GM12878 (cell line): ENCODE measurements at regions not wholly inside any gene's neighbourhood (a gene's known extent, or its start where the extent isn't known, plus 50 kb on each side); places are given as distances from the start of the nearest gene placed in this dataset.

Source experiments
- ATAC-seq: fragments of 200-7000 bp; cut with Tn5 transposase; 3 replicates; pipeline ENCODE4 v1.9.1; 2020; ENCODE audit warnings: mild to moderate bottlenecking, moderate library complexity
- BruUV-seq: library from RNA; stranded (reverse); fragments of 400-500 nt; replicated peaks from 2 replicates; lab custom pipeline; 2021; lab: Mats Ljungman, UMichigan
- CTCF ChIA-PET: fragments of 300-600 bp; sonication (Branson Sonifier 250); formaldehyde crosslinking; extraction: SDS; loops from one replicate; lab custom pipeline; 2021; ENCODE audit warnings: inconsistent platforms; lab: Yijun Ruan, JAX
- POLR2A ChIA-PET: fragments of 350-600 bp; formaldehyde crosslinking; extraction: SDS; loops from one replicate; lab custom pipeline; 2021; ENCODE audit warnings: inconsistent platforms; lab: Charles Lee
- RAD21 ChIA-PET: fragments of 300-600 bp; sonication (Branson Sonifier 250); formaldehyde crosslinking; loops from one replicate; lab custom pipeline; 2023; ENCODE audit warnings: antibody characterized with exemption; ENCODE audit not compliant: unreplicated experiment; lab: Charles Lee
- SMC1A ChIA-PET: fragments of 300-600 bp; sonication (Branson Sonifier 250); formaldehyde crosslinking; loops from one replicate; lab custom pipeline; 2023; ENCODE audit not compliant: unreplicated experiment, uncharacterized antibody; lab: Charles Lee
- DNase-seq: peaks from one replicate; pipeline ENCODE4 v3.0.0-alpha.2; 2011; ENCODE audit warnings: low read depth, low spot score
- FAIRE-seq: peaks from 3 replicates; lab custom pipeline; 2011; peaks lifted over from hg19 to GRCh38; lab: Jason Lieb, UNC
- H2AFZ ChIP-seq: 2 replicates; pipeline ENCODE4 v1.6.0; 2011; ENCODE audit warnings: low read depth, low read length, control low read depth; ENCODE audit not compliant: control insufficient read depth
- H3K27ac ChIP-seq: 2 replicates; pipeline ENCODE4 v1.5.1; 2011; ENCODE audit warnings: control low read depth; ENCODE audit not compliant: control insufficient read depth, insufficient read depth
- H3K27me3 ChIP-seq, 2 experiments: replicated peaks in 1 of 2; 2 replicates each; pipeline versions ENCODE4 v1.6.0 to v1.6.1; 2011; ENCODE audit warnings: low read length in 1 of 2; ENCODE audit not compliant: control insufficient read depth in 2 of 2, insufficient read depth in 2 of 2
- H3K36me3 ChIP-seq, 2 experiments: 2 replicates each; pipeline ENCODE4 v1.5.1; 2011; ENCODE audit warnings: low read length in 1 of 2; ENCODE audit not compliant: control insufficient read depth in 2 of 2, insufficient read depth in 2 of 2
- H3K4me1 ChIP-seq: 2 replicates; pipeline ENCODE4 v1.6.1; 2011; ENCODE audit warnings: mild to moderate bottlenecking, low read length, moderate library complexity, mixed read lengths; ENCODE audit not compliant: control insufficient read depth, insufficient read depth
- H3K4me2 ChIP-seq: 2 replicates; pipeline ENCODE4 v1.6.0; 2011; ENCODE audit warnings: control low read depth; ENCODE audit not compliant: control insufficient read depth, insufficient read depth
- H3K4me3 ChIP-seq: fragments of 200-600 bp; sonication (generic); 2 replicates; pipeline ENCODE4 v1.5.1; 2016
- H3K79me2 ChIP-seq: 2 replicates; pipeline ENCODE4 v1.6.0; 2011; ENCODE audit warnings: low read length; ENCODE audit not compliant: control insufficient read depth, insufficient read depth
- H3K9ac ChIP-seq: 2 replicates; pipeline ENCODE4 v1.8.0; 2011; ENCODE audit warnings: low read length, control low read depth, mixed read lengths; ENCODE audit not compliant: control insufficient read depth, insufficient read depth
- H3K9me3 ChIP-seq: replicated peaks from 3 replicates; pipeline ENCODE4 v1.5.1; 2011; ENCODE audit warnings: mild to moderate bottlenecking, low read length; ENCODE audit not compliant: control insufficient read depth, insufficient read depth
- H4K20me1 ChIP-seq: 2 replicates; pipeline ENCODE4 v1.6.0; 2011; ENCODE audit not compliant: control insufficient read depth, insufficient read depth
- DPF2 ChIP-seq: fragments of 450-650 bp; IDR thresholded peaks from 2 replicates; pipeline ENCODE4 v1.6.1; 2017; ENCODE audit warnings: mild to moderate bottlenecking
- EED ChIP-seq: sonication (generic); IDR thresholded peaks from 2 replicates; pipeline ENCODE4 v1.6.1; 2016; ENCODE audit warnings: antibody characterized with exemption, low read depth
- IRF5 ChIP-seq: fragments of 450-650 bp; IDR thresholded peaks from 2 replicates; pipeline ENCODE4 v1.6.1; 2017; ENCODE audit warnings: borderline replicate concordance
- LARP7 ChIP-seq: fragments of 450-650 bp; IDR thresholded peaks from 2 replicates; pipeline ENCODE4 v1.6.1; 2017; ENCODE audit warnings: mild to moderate bottlenecking
- MTA2 ChIP-seq: fragments of 450-650 bp; IDR thresholded peaks from 2 replicates; pipeline ENCODE4 v1.6.1; 2016; ENCODE audit warnings: low read depth, mild to moderate bottlenecking, moderate library complexity
- SP1 ChIP-seq: IDR thresholded peaks from one replicate; pipeline ENCODE4 v1.6.1; 2011; ENCODE audit warnings: low read depth, low read length
- SRF ChIP-seq, 2 experiments: IDR thresholded peaks; 2 replicates each; pipeline ENCODE4 v1.6.1; 2011; ENCODE audit warnings: low read depth in 2 of 2, low read length in 2 of 2, mild to moderate bottlenecking in 1 of 2, moderate library complexity in 1 of 2
- ZBTB40 ChIP-seq: fragments of 450-650 bp; IDR thresholded peaks from 2 replicates; pipeline ENCODE4 v1.6.1; 2016; ENCODE audit warnings: mild to moderate bottlenecking, moderate library complexity, borderline replicate concordance
- ZSCAN29 ChIP-seq: fragments of 450-650 bp; IDR thresholded peaks from 2 replicates; pipeline ENCODE4 v1.6.1; 2017; ENCODE audit warnings: mild to moderate bottlenecking, moderate library complexity
- WGBS: methylation state at CpG from one replicate; pipeline ENCODE4 v1.1.6; 2016; ENCODE audit warnings: low lambda C conversion rate; ENCODE audit not compliant: insufficient replicate concordance, insufficient coverage; ENCODE audit errors: missing lambda C conversion rate; 5-methylcytosine and 5-hydroxymethylcytosine counted together
- in situ Hi-C: fragments of 300-500 bp; cut with MboI; formaldehyde crosslinking; loops from 9 replicates; pipeline ENCODE4 v1.14.3; 2018; ENCODE audit warnings: mixed read lengths
- intact Hi-C: fragments of 100-400 bp; cut with micrococcal nuclease; formaldehyde crosslinking; loops from one replicate; pipeline ENCODE4 v1.14.2; 2022; ENCODE audit not compliant: unreplicated experiment
- TF ChIP-seq, protein P1 (sequence below): fragments of 450-650 bp; IDR thresholded peaks from 2 replicates; pipeline ENCODE4 v1.6.1; 2017; ENCODE audit warnings: antibody characterized with exemption, mild to moderate bottlenecking, moderate library complexity

DNA sequence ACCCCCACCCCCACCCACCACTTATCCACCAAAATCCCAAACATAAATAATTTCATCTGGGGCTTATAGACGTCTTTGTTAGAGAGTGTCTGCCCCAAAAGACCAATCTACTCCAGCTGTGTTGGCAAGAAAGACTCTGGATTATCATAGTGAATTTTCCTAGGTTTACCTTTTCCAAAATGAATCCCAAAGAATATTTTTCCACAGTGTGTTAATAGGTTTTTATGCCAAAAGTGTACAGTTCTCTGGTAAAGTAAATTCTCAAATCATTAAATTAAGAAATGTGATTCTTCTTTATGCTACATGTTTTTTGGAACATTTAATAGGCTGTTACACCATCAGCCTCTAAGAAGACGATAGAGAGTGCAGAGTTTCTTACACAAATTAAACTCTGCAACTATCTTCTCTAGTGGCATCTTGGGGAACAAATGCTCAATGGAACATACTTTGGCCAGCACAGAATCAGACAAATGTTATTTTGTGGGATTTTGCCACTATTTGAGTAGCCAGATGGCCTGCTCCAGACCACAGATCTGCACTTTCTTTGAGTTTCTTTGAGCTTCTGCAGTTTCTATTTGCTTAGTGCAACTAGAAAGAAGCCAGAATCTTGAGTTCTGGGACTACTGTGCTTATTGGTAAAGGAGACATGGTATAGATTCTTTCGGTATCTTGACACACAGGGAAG is 206.0 kb downstream of the KIT start:
- intact Hi-C loops (no loop called here), in situ Hi-C loops (no loop called here)
- DNase-seq: no peak
- H2AFZ ChIP-seq: no peak overlapping the region
- TF ChIP-seq, protein P1, sequence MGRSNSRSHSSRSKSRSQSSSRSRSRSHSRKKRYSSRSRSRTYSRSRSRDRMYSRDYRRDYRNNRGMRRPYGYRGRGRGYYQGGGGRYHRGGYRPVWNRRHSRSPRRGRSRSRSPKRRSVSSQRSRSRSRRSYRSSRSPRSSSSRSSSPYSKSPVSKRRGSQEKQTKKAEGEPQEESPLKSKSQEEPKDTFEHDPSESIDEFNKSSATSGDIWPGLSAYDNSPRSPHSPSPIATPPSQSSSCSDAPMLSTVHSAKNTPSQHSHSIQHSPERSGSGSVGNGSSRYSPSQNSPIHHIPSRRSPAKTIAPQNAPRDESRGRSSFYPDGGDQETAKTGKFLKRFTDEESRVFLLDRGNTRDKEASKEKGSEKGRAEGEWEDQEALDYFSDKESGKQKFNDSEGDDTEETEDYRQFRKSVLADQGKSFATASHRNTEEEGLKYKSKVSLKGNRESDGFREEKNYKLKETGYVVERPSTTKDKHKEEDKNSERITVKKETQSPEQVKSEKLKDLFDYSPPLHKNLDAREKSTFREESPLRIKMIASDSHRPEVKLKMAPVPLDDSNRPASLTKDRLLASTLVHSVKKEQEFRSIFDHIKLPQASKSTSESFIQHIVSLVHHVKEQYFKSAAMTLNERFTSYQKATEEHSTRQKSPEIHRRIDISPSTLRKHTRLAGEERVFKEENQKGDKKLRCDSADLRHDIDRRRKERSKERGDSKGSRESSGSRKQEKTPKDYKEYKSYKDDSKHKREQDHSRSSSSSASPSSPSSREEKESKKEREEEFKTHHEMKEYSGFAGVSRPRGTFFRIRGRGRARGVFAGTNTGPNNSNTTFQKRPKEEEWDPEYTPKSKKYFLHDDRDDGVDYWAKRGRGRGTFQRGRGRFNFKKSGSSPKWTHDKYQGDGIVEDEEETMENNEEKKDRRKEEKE: no peak
- no peak for TF ChIP-seq ZSCAN29
- TF ChIP-seq IRF5: no peak
- no peak for TF ChIP-seq MTA2
- TF ChIP-seq ZBTB40: no peak
- TF ChIP-seq DPF2: no peak
- no peak for TF ChIP-seq SP1
- TF ChIP-seq SRF (IDR thresholded peaks at IDR 0.05; ENCODE audit: low read depth in 2 of 2, low read length in 2 of 2): no peak
- no peak for TF ChIP-seq EED
- TF ChIP-seq LARP7: no peak
- H4K20me1 ChIP-seq: no peaks in the 10 kb centered on the region
- H3K9ac ChIP-seq: no peak overlapping the region
- no peaks in the 10 kb centered on the region for H3K79me2 ChIP-seq
- ChIA-PET RAD21 (no interaction called here), CTCF (no interaction called here), SMC1A (no interaction called here), POLR2A (no interaction called here)
- H3K27me3 ChIP-seq: no peaks in the 10 kb centered on the region; a peak in 1 of 4 replicates
- no peaks in the 10 kb centered on the region for H3K36me3 ChIP-seq
- no peak overlapping the region for H3K27ac ChIP-seq
- WGBS: 21% methylated on average over 3 of the region's 3 CpGs
- no peak for FAIRE-seq
- no TSS peak for BruUV-seq
- H3K9me3 ChIP-seq: no peaks in the 10 kb centered on the region
- no peak overlapping the region for H3K4me3 ChIP-seq
- H3K4me1 ChIP-seq: no peaks in the 10 kb centered on the region
- no peak for ATAC-seq
- H3K4me2 ChIP-seq: no peak overlapping the region
